ENCODE measurements at regions not wholly inside any gene's neighbourhood (a gene's known extent, or its start where the extent isn't known, plus 50 kb on each side); places are given as distances from the start of the nearest gene placed in this dataset.
"Not testable (repeated sequence)": the region's sequence is repeated elsewhere in the genome, so short reads cannot be mapped to it uniquely, and the experiment has no call there.

DNA sequence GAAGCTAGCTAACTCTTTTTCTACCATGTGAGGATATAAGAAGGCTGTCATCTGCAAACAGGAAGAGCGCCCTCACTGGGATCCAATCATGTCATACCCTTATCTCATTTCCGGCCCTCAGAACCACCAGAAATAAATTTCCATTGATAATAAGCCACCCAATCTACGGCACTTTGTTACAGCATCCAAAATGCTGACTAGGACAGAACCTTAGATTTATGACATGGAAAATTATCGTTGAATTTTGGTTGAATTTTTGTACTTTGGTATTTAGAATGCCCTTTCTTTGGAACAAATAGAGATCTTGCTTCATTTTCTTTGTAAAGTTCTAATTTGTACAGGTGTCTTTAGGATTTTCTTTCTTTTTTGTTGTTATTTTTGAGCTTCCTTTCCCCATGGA, 53.3 kb upstream of the CYLC2 start:
- H3K4me1 ChIP-seq (replicated peaks in 1 of 2), result no peaks in the 10 kb centered on the region
- intact Hi-C loops (cut with DNase I), result no loop called here
- H3K9me3 ChIP-seq (replicated peaks in 1 of 3), result no peaks in the 10 kb centered on the region
- no peak for DNase-seq
- no peak overlapping the region for H3K4me3 ChIP-seq
- TF ChIP-seq POLR2A (IDR thresholded peaks at IDR 0.05), result no peak
- TF ChIP-seq, protein P1, sequence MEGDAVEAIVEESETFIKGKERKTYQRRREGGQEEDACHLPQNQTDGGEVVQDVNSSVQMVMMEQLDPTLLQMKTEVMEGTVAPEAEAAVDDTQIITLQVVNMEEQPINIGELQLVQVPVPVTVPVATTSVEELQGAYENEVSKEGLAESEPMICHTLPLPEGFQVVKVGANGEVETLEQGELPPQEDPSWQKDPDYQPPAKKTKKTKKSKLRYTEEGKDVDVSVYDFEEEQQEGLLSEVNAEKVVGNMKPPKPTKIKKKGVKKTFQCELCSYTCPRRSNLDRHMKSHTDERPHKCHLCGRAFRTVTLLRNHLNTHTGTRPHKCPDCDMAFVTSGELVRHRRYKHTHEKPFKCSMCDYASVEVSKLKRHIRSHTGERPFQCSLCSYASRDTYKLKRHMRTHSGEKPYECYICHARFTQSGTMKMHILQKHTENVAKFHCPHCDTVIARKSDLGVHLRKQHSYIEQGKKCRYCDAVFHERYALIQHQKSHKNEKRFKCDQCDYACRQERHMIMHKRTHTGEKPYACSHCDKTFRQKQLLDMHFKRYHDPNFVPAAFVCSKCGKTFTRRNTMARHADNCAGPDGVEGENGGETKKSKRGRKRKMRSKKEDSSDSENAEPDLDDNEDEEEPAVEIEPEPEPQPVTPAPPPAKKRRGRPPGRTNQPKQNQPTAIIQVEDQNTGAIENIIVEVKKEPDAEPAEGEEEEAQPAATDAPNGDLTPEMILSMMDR (IDR thresholded peaks at IDR 0.05), result no peak
- 73 to 81% (median 77%) methylated on average over 4 of the region's 4 CpGs for WGBS, 4 donors
- no peaks in the 10 kb centered on the region for H3K27me3 ChIP-seq
- H3K27ac ChIP-seq, result no peak overlapping the region
- no peaks in the 10 kb centered on the region for H3K36me3 ChIP-seq (replicated peaks in 1 of 2)

DNA sequence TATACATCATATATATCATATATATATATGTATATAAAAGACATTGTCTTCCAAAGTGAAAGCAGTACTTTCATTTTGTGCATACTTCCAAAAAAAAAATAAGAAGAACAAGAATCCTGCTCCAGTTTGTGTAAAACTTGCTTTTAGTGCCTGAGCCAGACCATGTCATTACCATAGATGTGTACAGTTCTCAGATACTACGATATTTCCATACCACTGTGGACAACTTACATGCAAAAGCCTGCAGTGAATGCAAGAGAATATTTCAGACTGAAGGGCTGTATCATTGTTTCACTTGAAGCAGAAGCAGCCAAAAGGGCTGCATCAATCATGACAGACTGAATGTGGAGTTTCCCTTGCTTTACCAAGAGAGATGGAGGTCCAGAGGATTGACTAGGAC, 72.6 kb upstream of the CYLC2 start:
- intact Hi-C loops (cut with DNase I), result no loop called here
- H3K9me3 ChIP-seq (replicated peaks in 1 of 3), result peaks cover 0 to 5% (median 0%) of the 10 kb centered on the region in 3 donors
- no peak for DNase-seq
- no peaks in the 10 kb centered on the region for H3K4me1 ChIP-seq (replicated peaks in 1 of 2)
- H3K4me3 ChIP-seq, result no peak overlapping the region
- no peak overlapping the region for H3K27ac ChIP-seq
- no peaks in the 10 kb centered on the region for H3K27me3 ChIP-seq
- WGBS, 4 donors, result 73 to 91% (median 86%) methylated on average over 1 of the region's 1 CpG
- no peak for TF ChIP-seq POLR2A (IDR thresholded peaks at IDR 0.05)
- TF ChIP-seq, protein P1 (IDR thresholded peaks at IDR 0.05), result no peak
- no peaks in the 10 kb centered on the region for H3K36me3 ChIP-seq (replicated peaks in 1 of 2)

DNA sequence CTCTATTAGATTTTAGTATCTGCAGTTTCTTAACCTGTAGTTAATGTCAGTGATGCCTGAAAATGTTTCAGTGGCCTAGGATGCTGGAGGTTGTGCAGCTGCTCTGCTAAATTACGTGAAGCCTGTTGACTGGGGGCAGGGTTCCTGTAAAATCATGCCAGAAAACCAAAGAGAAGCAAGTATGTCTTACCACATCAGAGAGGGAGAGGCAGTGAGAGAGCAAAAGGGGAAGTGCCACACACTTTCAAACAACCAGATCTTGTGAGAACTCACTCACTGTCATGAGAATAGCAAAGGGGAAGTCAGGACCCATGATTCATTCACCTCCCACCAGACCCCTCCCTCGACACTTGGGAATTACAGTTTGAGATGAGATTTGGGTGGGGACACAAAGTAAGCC, 83.9 kb upstream of the CYLC2 start:
- H3K9me3 ChIP-seq (replicated peaks in 1 of 3), result peaks cover 0 to 5% (median 0%) of the 10 kb centered on the region in 3 donors
- intact Hi-C loops (cut with DNase I), result no loop called here
- H3K4me3 ChIP-seq, result no peak overlapping the region
- no peak overlapping the region for H3K27ac ChIP-seq
- no peak for TF ChIP-seq POLR2A (IDR thresholded peaks at IDR 0.05)
- TF ChIP-seq, protein P1 (IDR thresholded peaks at IDR 0.05), result no peak
- no peaks in the 10 kb centered on the region for H3K4me1 ChIP-seq (replicated peaks in 1 of 2)
- H3K27me3 ChIP-seq, result no peaks in the 10 kb centered on the region
- DNase-seq, result no peak
- 27 to 54% (median 38%) methylated on average over 2 of the region's 2 CpGs for WGBS, 4 donors
- H3K36me3 ChIP-seq (replicated peaks in 1 of 2), result no peaks in the 10 kb centered on the region

DNA sequence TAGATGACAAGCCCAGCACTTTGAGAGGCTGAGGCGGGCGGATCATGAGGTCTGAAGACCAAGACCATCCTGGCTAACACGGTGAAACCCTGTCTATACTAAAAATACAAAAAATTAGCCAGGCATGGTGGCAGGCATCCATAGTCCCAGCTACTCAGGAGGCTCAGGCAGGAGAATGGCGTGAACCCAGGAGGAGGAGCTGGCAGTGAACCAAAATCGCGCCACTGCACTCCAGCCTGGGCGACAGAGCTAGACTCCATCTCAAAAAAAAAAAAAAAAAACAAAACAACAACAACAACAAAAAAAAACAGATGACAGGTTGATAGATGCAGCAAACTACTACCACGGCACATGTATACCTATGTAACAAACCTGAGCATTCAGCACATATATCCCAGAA, 89.3 kb upstream of the CYLC2 start:
- DNase-seq; H3K27me3 ChIP-seq; H3K36me3 ChIP-seq (replicated peaks in 1 of 2); H3K27ac ChIP-seq; H3K9me3 ChIP-seq (replicated peaks in 1 of 3); H3K4me1 ChIP-seq (replicated peaks in 1 of 2); H3K4me3 ChIP-seq; intact Hi-C loops (cut with DNase I): not testable (repeated sequence)
- 83 to 91% (median 88%) methylated on average over 8 of the region's 8 CpGs for WGBS, 4 donors

DNA sequence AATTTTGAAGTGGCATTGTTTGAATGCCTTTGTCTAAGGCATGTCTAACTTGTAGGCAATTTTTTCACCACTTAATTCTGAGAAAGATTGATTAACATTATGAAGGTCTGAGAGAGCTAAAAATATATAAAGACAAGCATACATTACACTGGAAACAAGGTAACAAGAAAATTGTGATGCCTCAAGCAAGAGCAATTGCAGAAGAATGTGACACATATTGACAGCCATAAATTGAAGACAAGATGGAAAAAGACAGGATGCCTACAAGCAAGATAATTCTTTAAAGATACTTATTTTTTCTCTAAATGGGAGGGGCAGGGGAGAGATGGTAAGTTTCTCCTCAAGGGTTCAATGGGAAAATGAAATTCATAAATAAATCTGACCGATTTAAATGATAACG, 103.1 kb upstream of the CYLC2 start:
- Histone ChIP-seq H3K27ac (no peak overlapping the region), H3K4me3 (no peak overlapping the region), H3K27me3 (no peaks in the 10 kb centered on the region), H3K9me3 (replicated peaks in 1 of 3) (no peaks in the 10 kb centered on the region), H3K36me3 (replicated peaks in 1 of 2) (no peaks in the 10 kb centered on the region), H3K4me1 (replicated peaks in 1 of 2) (no peaks in the 10 kb centered on the region)
- intact Hi-C loops (cut with DNase I), result no loop called here
- DNase-seq, result no peak
- TF ChIP-seq, protein P1 (IDR thresholded peaks at IDR 0.05), result no peak
- no peak for TF ChIP-seq POLR2A (IDR thresholded peaks at IDR 0.05)
- WGBS, 4 donors, result 87 to 100% (median 91%) methylated on average over 2 of the region's 2 CpGs

DNA sequence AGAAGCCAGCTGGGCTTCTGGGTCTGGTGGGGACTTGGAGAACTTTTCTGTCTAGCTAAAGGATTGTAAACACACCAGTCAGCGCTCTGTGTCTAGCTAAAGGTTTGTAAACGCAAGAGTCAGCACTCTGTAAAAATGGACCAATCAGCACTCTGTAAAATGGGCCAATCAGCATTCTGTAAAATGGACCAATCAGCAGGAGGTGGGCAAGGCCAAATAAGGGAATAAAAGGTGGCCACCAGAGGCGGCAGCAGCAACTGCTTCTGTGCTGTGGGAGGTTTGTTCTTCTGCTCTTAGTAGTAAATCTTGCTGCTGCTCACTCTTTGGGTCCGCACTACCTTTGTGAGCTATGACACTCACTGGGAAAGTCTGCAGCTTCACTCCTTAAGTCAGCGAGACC, 106.4 kb upstream of the CYLC2 start:
- DNase-seq; H3K27me3 ChIP-seq; intact Hi-C loops (cut with DNase I); H3K9me3 ChIP-seq (replicated peaks in 1 of 3); H3K27ac ChIP-seq; H3K4me1 ChIP-seq (replicated peaks in 1 of 2); H3K4me3 ChIP-seq; H3K36me3 ChIP-seq (replicated peaks in 1 of 2): not testable (repeated sequence)
- WGBS, 4 donors, result 84 to 97% (median 91%) methylated on average over 5 of the region's 5 CpGs
